OCI-LY3 (cell line): ENCODE measurements at regions not wholly inside any gene's neighbourhood (a gene's known extent, or its start where the extent isn't known, plus 50 kb on each side); places are given as distances from the start of the nearest gene placed in this dataset.
"Not testable (repeated sequence)": the region's sequence is repeated elsewhere in the genome, so short reads cannot be mapped to it uniquely, and the experiment has no call there.

ENCODE experiments used
- EZH2phosphoT487 ChIP-seq: fragments of 200-600 bp; shearing (Covaris generic); IDR thresholded peaks from 2 replicates; pipeline ENCODE4 v1.6.1; 2018; ENCODE audit warnings: antibody characterized with exemption, mixed run types, low read depth
- TF ChIP-seq, protein P1 (sequence below): fragments of 200-600, 300-600 bp; sonication (generic); IDR thresholded peaks from 2 replicates; pipeline ENCODE4 v1.5.1; 2014; ENCODE audit warnings: antibody characterized with exemption, low read length, low read depth

DNA sequence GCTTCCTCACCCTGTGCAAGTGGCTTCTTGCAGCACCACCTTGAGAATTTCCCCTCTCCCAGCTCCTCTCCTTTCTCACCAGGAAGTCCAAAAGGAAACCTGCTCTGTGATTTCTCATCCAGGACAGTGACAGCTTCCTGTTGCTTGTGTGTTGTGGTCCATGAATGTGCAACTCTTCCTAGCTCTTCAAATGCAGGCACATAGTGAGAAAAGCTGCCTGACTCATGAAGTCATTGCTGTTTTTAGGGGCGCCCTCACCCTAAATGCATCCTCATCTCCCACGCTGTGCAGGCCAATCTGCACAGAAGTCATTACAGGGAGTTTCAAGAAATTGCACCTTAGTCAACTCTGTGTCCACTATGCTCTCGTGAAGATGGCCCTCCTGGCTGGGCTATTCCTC lies 112.9 kb upstream of the IGLL5 start:
- TF ChIP-seq, protein P1, sequence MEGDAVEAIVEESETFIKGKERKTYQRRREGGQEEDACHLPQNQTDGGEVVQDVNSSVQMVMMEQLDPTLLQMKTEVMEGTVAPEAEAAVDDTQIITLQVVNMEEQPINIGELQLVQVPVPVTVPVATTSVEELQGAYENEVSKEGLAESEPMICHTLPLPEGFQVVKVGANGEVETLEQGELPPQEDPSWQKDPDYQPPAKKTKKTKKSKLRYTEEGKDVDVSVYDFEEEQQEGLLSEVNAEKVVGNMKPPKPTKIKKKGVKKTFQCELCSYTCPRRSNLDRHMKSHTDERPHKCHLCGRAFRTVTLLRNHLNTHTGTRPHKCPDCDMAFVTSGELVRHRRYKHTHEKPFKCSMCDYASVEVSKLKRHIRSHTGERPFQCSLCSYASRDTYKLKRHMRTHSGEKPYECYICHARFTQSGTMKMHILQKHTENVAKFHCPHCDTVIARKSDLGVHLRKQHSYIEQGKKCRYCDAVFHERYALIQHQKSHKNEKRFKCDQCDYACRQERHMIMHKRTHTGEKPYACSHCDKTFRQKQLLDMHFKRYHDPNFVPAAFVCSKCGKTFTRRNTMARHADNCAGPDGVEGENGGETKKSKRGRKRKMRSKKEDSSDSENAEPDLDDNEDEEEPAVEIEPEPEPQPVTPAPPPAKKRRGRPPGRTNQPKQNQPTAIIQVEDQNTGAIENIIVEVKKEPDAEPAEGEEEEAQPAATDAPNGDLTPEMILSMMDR: not testable (repeated sequence)
- not testable (repeated sequence) for TF ChIP-seq EZH2phosphoT487
